ENCODE measurements at regions not wholly inside any gene's neighbourhood (a gene's known extent, or its start where the extent isn't known, plus 50 kb on each side); places are given as distances from the start of the nearest gene placed in this dataset.

DNA sequence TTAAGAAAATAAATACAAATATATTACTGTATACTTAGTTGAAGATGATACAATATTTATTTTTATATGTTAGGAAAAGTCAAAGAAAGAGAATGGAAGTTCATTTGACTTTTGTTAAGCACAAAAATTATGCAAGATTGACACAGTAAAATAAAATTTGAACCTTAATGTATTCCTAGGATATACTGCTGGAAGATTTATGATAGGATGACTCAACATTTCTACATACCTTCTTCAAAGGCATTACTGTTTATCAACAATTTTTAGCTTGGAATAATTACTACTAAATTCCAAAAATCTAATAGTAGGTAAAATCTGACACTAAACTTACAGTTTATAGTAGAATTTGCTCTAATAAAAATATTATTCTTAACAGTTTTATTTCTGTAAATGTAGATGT, 257.3 kb upstream of the ADAMTS5 start:
- DNase-seq (ENCODE audit: low spot score) = no peak
- H3K9me3 Mint-ChIP-seq = no peaks in the 10 kb centered on the region
- no peaks in the 10 kb centered on the region for H3K27me3 Mint-ChIP-seq (ENCODE audit: insufficient read depth, low read depth)

DNA sequence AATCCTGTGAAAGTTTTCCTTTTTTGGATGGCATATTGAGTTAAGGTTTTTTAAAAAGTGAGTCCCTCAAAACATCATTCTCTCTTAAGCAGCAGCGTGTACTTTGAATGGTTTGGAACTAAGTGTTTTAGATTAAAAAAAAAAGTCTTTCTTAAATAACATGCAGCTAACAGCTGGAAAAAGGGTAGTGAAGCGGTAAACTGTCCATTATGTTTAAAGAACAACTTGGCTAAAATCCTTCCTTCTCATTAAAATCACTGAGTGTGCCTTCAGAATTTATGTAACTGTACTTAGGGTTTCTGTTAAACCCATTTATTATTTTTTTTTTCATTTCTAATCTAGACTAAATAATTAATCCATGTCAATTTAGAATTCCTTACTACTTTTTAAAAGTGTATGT, 254.2 kb upstream of the ADAMTS5 start:
- Histone ChIP-seq H3K27ac (no peak overlapping the region), H3K79me2 (ENCODE audit: low read depth) (no peaks in the 10 kb centered on the region), H3K9ac (no peak overlapping the region), H3K4me3 (no peak overlapping the region), H3K36me3 (no peaks in the 10 kb centered on the region), H2AFZ (replicated peaks) (no peak overlapping the region), H3K9me3 (ENCODE audit: low read depth) (no peaks in the 10 kb centered on the region), H3K4me1 (no peaks in the 10 kb centered on the region), H4K20me1 (ENCODE audit: low read depth) (no peaks in the 10 kb centered on the region), H3F3A (ENCODE audit: low read depth) (no peaks in the 10 kb centered on the region), H3K27me3 (no peaks in the 10 kb centered on the region), H3K4me2 (no peak overlapping the region)
- TF ChIP-seq EZH2phosphoT487 (IDR thresholded peaks at IDR 0.05) = no peak
- TF ChIP-seq CTCF (IDR thresholded peaks at IDR 0.05) = no peak
- TF ChIP-seq EZH2 (IDR thresholded peaks at IDR 0.05) = no peak
- no peaks in the 10 kb centered on the region for H3K36me3 Mint-ChIP-seq
- no peak overlapping the region for H3K27ac Mint-ChIP-seq
- DNase-seq (ENCODE audit: low spot score) = no peak
- no peaks in the 10 kb centered on the region for H3K9me3 Mint-ChIP-seq
- H3K4me3 Mint-ChIP-seq = no peak overlapping the region
- no peaks in the 10 kb centered on the region for H3K27me3 Mint-ChIP-seq (ENCODE audit: insufficient read depth, low read depth)
- H3K4me1 Mint-ChIP-seq = peaks cover 3% of the 10 kb centered on the region

More for the DNA sequence above, 257.3 kb upstream of the ADAMTS5 start:
- H3K9me3 ChIP-seq (ENCODE audit: low read depth) = no peaks in the 10 kb centered on the region
- no peaks in the 10 kb centered on the region for H3K79me2 ChIP-seq (ENCODE audit: low read depth)
- H3K27ac Mint-ChIP-seq = no peak overlapping the region
- no peak overlapping the region for H2AFZ ChIP-seq (replicated peaks)
- no peak overlapping the region for H3K27ac ChIP-seq
- H3K9ac ChIP-seq = no peak overlapping the region
- no peaks in the 10 kb centered on the region for H3K27me3 ChIP-seq
- H3K4me3 ChIP-seq = no peak overlapping the region
- H3F3A ChIP-seq (ENCODE audit: low read depth) = no peaks in the 10 kb centered on the region
- no peak for TF ChIP-seq EZH2phosphoT487 (IDR thresholded peaks at IDR 0.05)
- TF ChIP-seq CTCF (IDR thresholded peaks at IDR 0.05) = no peak
- TF ChIP-seq EZH2 (IDR thresholded peaks at IDR 0.05) = no peak
- no peaks in the 10 kb centered on the region for H3K36me3 ChIP-seq
- no peaks in the 10 kb centered on the region for H4K20me1 ChIP-seq (ENCODE audit: low read depth)
- no peaks in the 10 kb centered on the region for H3K36me3 Mint-ChIP-seq
- no peaks in the 10 kb centered on the region for H3K4me1 ChIP-seq
- H3K4me2 ChIP-seq = no peak overlapping the region
- H3K4me3 Mint-ChIP-seq = no peak overlapping the region
- H3K4me1 Mint-ChIP-seq = peaks cover 3% of the 10 kb centered on the region

DNA sequence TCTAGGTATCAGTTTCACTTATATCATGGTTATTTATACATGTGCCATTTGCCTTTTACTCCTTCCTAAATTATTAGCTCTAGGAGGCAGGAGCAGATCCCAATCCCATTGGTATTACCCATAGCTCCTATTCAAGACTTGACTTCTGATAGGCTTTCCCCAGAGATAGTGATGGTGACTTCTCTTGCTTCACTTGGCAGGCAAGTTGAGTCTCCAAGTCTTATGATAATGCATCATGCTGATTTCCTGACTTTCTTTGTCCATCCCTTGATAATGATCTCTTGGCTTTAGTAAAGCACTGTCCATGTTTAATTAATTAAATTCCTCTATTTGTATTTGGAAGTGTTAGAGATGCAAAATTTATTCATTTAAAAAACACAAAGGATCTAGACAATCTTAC, 253.5 kb upstream of the ADAMTS5 start:
- Histone ChIP-seq H3K9me3 (ENCODE audit: low read depth) (no peaks in the 10 kb centered on the region), H3K36me3 (no peaks in the 10 kb centered on the region), H3F3A (ENCODE audit: low read depth) (no peaks in the 10 kb centered on the region), H3K27ac (no peak overlapping the region), H3K4me3 (no peak overlapping the region), H3K9ac (no peak overlapping the region), H3K4me2 (no peak overlapping the region), H3K4me1 (peaks cover 4% of the 10 kb centered on the region), H3K27me3 (no peaks in the 10 kb centered on the region), H2AFZ (replicated peaks) (no peak overlapping the region), H3K79me2 (ENCODE audit: low read depth) (no peaks in the 10 kb centered on the region), H4K20me1 (ENCODE audit: low read depth) (no peaks in the 10 kb centered on the region)
- no peak for DNase-seq (ENCODE audit: low spot score)
- TF ChIP-seq CTCF (IDR thresholded peaks at IDR 0.05) (no peak), EZH2 (IDR thresholded peaks at IDR 0.05) (no peak), EZH2phosphoT487 (IDR thresholded peaks at IDR 0.05) (no peak)
- H3K27ac Mint-ChIP-seq = no peak overlapping the region
- no peaks in the 10 kb centered on the region for H3K36me3 Mint-ChIP-seq
- H3K4me1 Mint-ChIP-seq = peaks cover 7% of the 10 kb centered on the region
- H3K9me3 Mint-ChIP-seq = no peaks in the 10 kb centered on the region
- no peak overlapping the region for H3K4me3 Mint-ChIP-seq
- H3K27me3 Mint-ChIP-seq (ENCODE audit: insufficient read depth, low read depth) = no peaks in the 10 kb centered on the region

DNA sequence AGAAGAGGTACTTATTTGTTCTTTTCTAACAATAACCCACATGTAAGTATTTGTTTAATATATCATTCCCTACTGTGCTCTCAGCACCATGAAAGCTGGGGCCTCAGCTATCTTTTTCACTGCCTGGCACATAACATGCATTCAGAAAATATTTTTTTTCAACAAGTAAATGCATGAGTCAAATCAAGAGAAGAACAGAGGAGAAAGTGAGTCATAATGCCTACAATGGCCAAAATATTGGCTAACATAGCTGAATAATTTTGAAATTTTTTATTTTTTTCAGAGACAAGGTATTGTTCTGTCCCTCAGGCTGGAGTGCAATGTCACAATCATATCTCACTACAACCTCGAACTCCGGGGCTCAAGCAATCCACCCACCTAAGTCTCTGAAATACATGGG, 252.2 kb upstream of the ADAMTS5 start:
- Mint-ChIP-seq H3K4me1 (peaks cover 10% of the 10 kb centered on the region), H3K27me3 (ENCODE audit: insufficient read depth, low read depth) (no peaks in the 10 kb centered on the region), H3K9me3 (no peaks in the 10 kb centered on the region), H3K27ac (no peak overlapping the region), H3K4me3 (no peak overlapping the region), H3K36me3 (no peaks in the 10 kb centered on the region)
- no peak for DNase-seq (ENCODE audit: low spot score)
- no peak overlapping the region for H3K9ac ChIP-seq
- H3K4me2 ChIP-seq = no peak overlapping the region
- H3K4me3 ChIP-seq = no peak overlapping the region
- H4K20me1 ChIP-seq (ENCODE audit: low read depth) = no peaks in the 10 kb centered on the region
- H3F3A ChIP-seq (ENCODE audit: low read depth) = no peaks in the 10 kb centered on the region
- TF ChIP-seq CTCF (IDR thresholded peaks at IDR 0.05) = no peak
- TF ChIP-seq EZH2 (IDR thresholded peaks at IDR 0.05) = no peak
- TF ChIP-seq EZH2phosphoT487 (IDR thresholded peaks at IDR 0.05) = no peak
- no peaks in the 10 kb centered on the region for H3K9me3 ChIP-seq (ENCODE audit: low read depth)
- peaks cover 11% of the 10 kb centered on the region for H3K4me1 ChIP-seq
- no peak overlapping the region for H2AFZ ChIP-seq (replicated peaks)
- no peaks in the 10 kb centered on the region for H3K79me2 ChIP-seq (ENCODE audit: low read depth)
- H3K27me3 ChIP-seq = no peaks in the 10 kb centered on the region
- no peaks in the 10 kb centered on the region for H3K36me3 ChIP-seq
- no peak overlapping the region for H3K27ac ChIP-seq
